ENCODE measurements at regions not wholly inside any gene's neighbourhood (a gene's known extent, or its start where the extent isn't known, plus 50 kb on each side); places are given as distances from the start of the nearest gene placed in this dataset.

DNA sequence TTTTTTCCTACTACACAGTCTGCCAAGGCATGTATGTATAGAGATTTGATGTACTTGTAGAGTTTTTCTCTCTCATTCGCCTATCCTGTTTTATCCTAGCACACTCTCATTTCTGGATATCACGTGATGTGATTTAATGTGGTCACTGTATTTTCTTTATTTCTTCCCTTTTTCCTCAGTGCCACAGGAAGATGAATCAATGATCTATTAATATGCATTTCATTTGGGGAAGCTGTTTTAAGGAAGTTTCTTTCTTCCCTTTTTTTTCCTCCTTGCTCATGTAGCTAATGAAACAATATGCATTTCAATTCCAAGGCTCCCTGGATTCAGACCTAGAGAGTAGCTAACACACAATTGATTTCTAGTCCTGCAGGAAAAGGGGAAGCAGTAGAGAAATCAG is 506.3 kb upstream of the WWC1 start:
- TF ChIP-seq, protein P1, sequence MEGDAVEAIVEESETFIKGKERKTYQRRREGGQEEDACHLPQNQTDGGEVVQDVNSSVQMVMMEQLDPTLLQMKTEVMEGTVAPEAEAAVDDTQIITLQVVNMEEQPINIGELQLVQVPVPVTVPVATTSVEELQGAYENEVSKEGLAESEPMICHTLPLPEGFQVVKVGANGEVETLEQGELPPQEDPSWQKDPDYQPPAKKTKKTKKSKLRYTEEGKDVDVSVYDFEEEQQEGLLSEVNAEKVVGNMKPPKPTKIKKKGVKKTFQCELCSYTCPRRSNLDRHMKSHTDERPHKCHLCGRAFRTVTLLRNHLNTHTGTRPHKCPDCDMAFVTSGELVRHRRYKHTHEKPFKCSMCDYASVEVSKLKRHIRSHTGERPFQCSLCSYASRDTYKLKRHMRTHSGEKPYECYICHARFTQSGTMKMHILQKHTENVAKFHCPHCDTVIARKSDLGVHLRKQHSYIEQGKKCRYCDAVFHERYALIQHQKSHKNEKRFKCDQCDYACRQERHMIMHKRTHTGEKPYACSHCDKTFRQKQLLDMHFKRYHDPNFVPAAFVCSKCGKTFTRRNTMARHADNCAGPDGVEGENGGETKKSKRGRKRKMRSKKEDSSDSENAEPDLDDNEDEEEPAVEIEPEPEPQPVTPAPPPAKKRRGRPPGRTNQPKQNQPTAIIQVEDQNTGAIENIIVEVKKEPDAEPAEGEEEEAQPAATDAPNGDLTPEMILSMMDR (IDR thresholded peaks at IDR 0.05; ENCODE audit: borderline replicate concordance, insufficient read depth, low read depth, low read length) = no peak
- no peak overlapping the region for H3K4me3 ChIP-seq (ENCODE audit: low read depth, low read length)

DNA sequence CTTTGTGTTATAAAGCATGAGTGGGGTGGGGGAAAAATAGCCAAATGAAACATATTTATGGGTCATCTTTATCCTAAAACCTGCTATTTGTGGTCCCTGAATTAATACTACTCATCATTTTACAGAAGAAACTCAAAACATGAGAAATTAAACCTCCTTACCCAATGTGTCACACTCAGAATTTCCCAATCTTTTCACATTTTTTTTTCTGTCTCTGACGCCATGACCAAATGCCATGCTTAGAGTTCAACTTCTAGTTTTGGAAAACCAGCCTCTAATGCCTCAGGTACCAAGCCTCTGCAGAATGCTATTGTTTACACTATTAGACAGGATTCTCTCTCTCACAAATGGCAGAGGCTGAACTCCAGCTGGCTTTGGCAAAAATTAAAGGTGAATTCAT is 505.5 kb upstream of the WWC1 start:
- H3K4me3 ChIP-seq (ENCODE audit: low read depth, low read length) = no peak overlapping the region
- TF ChIP-seq, protein P1 (IDR thresholded peaks at IDR 0.05; ENCODE audit: borderline replicate concordance, insufficient read depth, low read depth, low read length) = no peak

DNA sequence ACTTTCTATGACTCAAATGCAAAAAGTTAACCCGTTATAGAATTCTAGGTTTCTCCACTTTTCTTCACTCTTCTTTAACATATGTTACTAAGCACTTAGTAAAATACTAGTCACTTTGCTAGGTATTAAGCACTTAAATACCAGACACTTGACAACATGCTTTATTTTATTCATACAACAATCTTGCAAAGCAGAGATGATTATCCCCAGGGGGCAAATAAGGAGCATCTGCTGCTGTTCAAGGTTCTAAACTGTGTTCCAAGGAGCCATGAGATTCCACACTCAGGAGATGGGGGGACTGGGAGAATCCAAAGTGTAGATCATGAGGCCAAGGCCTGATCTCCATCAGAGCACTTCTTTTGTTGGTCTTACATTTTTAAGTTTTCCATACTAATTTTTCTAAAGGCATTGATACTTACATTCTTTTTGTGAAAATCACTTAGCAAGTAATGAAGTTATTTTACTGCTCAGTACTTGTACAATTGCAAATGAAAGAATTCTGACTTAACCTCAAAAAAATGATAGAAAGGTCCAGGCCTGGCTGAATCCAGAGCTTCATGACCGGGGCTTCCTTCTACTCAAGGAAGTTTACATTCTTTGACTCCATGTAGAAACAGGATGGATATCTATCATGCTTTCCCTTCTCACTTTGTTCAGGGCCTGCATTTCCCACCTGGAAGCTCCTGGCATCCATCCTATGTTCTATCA is 504.4 kb upstream of the WWC1 start:
- TF ChIP-seq, protein P1 (IDR thresholded peaks at IDR 0.05; ENCODE audit: borderline replicate concordance, insufficient read depth, low read depth, low read length) = no peak
- H3K4me3 ChIP-seq (ENCODE audit: low read depth, low read length) = no peak overlapping the region

DNA sequence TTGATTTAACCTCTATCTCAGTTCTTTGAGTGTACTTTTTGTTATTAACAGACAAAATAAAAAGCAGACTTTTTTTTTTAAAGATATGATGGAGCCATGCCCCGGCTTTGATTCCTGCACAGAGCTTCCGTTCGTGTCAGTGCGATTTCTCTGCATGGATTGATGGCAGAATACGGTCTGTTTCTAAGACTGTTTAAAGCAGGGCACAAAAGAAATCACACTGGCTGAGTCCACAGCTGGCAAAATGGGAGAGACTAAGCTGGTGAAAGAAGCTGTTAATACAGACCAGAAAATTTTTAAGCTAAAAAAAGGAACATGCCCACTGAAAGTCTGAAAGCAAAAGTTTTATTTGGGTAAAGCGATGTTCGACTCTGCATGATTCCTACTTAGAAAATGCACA is 501.4 kb upstream of the WWC1 start:
- no peak overlapping the region for H3K4me3 ChIP-seq (ENCODE audit: low read depth, low read length)
- TF ChIP-seq, protein P1 (IDR thresholded peaks at IDR 0.05; ENCODE audit: borderline replicate concordance, insufficient read depth, low read depth, low read length) = no peak

DNA sequence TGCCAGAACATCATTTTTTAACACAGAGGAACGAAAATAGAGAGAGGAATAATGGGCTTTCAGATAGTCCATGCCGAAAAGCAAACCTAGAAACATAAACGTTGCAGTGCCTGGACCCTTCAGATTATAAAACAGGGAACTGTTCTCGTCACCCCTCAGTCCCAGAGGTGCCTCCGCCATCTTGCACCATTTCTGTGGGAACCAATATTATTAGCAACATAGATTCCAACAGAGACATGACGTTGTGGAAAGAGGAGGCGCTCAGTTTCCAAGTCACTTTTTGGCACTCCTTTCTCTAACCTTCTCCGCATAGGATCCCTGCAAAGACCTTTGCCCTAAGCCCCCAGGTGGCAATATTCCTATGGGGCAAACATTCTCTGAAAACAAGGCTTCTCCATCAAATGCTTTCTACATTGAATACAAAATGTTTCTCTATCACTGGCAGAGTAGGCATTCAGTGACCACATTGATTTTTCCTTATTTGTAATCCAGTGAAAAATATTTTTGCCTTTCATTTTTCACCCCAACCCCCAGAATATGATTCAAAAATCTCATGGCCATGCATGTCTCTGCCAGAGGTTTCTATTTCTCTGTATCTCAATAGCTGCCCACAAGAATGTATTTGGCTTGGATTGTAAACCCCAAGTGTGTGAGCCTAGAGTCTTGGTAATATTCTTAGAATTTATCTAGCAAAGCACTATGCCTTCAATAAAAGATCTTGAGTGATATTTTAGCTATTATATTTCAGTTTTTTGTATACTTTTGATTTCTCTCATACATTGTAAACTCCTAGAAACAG is 500.8 kb upstream of the WWC1 start:
- H3K4me3 ChIP-seq (ENCODE audit: low read depth, low read length) = no peak overlapping the region
- TF ChIP-seq, protein P1 (IDR thresholded peaks at IDR 0.05; ENCODE audit: borderline replicate concordance, insufficient read depth, low read depth, low read length) = no peak

DNA sequence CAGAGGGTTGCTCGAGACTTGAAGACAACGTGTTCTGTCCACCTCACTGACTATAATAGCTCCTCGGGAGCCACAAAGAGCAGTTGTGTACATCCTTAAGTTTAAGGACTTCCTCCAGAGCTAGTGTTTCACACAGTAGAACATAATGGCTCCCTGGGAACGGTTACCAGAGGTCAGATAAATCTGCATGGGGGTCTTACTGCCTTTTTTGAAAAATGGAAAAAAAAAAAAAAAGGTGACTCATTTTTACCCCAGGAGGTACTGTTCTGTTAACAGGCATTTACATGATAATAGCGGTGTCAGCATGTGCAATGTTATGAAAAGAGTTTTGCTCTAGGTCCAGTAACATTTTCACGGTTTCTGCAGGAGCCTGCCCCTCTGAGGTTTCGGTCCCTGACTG is 498.9 kb upstream of the WWC1 start:
- TF ChIP-seq, protein P1 (IDR thresholded peaks at IDR 0.05; ENCODE audit: borderline replicate concordance, insufficient read depth, low read depth, low read length) = no peak
- H3K4me3 ChIP-seq (ENCODE audit: low read depth, low read length) = no peak overlapping the region

DNA sequence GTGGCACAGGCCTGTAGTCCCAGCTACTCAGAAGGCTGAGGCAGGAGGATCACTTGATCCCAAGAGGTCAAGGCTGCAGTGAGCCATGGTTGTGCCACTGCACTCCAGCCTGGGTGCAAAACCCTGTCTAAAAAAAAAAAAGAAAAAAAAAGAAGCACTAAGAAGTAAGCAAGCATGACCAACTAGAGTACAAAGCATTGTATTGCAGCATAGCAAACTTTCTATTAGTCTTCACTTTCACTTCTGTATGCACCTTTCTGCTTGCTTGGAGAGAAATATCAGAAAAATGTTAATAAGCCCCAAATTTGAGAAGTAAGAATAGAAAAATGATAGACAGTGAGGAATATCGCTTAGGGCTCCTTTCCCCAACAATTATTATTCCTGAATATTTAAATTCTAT is 497.7 kb upstream of the WWC1 start:
- TF ChIP-seq, protein P1 (IDR thresholded peaks at IDR 0.05; ENCODE audit: borderline replicate concordance, insufficient read depth, low read depth, low read length) = no peak
- no peak overlapping the region for H3K4me3 ChIP-seq (ENCODE audit: low read depth, low read length)

Measured in GM12875 (cell line).